MCF 10A (cell line): ENCODE measurements at regions not wholly inside any gene's neighbourhood (a gene's known extent, or its start where the extent isn't known, plus 50 kb on each side); places are given as distances from the start of the nearest gene placed in this dataset.
"Not testable (repeated sequence)": the region's sequence is repeated elsewhere in the genome, so short reads cannot be mapped to it uniquely, and the experiment has no call there.

ENCODE experiments used
- BruUV-seq: library from RNA; stranded (reverse); fragments of 400-500 nt; replicated peaks from 2 replicates; lab custom pipeline; 2021; lab: Mats Ljungman, UMichigan
- CTCF ChIA-PET: fragments of 300-600 bp; sonication (Branson Sonifier 250); formaldehyde crosslinking; extraction: SDS; loops from one replicate; lab custom pipeline; 2021; ENCODE audit warnings: antibody characterized with exemption, inconsistent platforms; lab: Yijun Ruan, JAX
- POLR2A ChIA-PET: fragments of 300-600, 350-650 bp; sonication (Branson Sonifier 250); formaldehyde crosslinking; extraction: SDS; loops from one replicate; lab custom pipeline; 2020; ENCODE audit warnings: antibody characterized with exemption, inconsistent platforms; lab: Yijun Ruan, JAX
- DNase-seq: peaks from one replicate; pipeline ENCODE4 v3.0.0-alpha.2; 2018; ENCODE audit not compliant: unreplicated experiment
- H3K27ac Mint-ChIP-seq: one replicate; pipeline ENCODE4 v1.8.0; 2022; ENCODE audit warnings: mild to moderate bottlenecking, low read depth, mixed read lengths; ENCODE audit not compliant: unreplicated experiment
- H3K27me3 Mint-ChIP-seq: one replicate; pipeline ENCODE4 v1.8.0; 2022; ENCODE audit warnings: mixed read lengths; ENCODE audit not compliant: insufficient read depth, unreplicated experiment
- H3K36me3 Mint-ChIP-seq: one replicate; pipeline ENCODE4 v1.8.0; 2022; ENCODE audit warnings: mild to moderate bottlenecking, moderate library complexity, mixed read lengths; ENCODE audit not compliant: insufficient read depth, unreplicated experiment
- H3K4me1 Mint-ChIP-seq: one replicate; pipeline ENCODE4 v1.8.0; 2022; ENCODE audit warnings: mixed read lengths; ENCODE audit not compliant: insufficient read depth, unreplicated experiment
- H3K4me3 Mint-ChIP-seq: one replicate; pipeline ENCODE4 v1.8.0; 2022; ENCODE audit warnings: mild to moderate bottlenecking, moderate library complexity, mixed read lengths; ENCODE audit not compliant: unreplicated experiment
- H3K9me3 Mint-ChIP-seq: one replicate; pipeline ENCODE4 v1.8.0; 2022; ENCODE audit warnings: mixed read lengths; ENCODE audit not compliant: unreplicated experiment
- CTCF ChIP-seq: fragments of 200-600 bp; IDR thresholded peaks from one replicate; pipeline ENCODE4 v1.8.0; 2022; ENCODE audit warnings: antibody characterized with exemption, mild to moderate bottlenecking; ENCODE audit not compliant: unreplicated experiment
- intact Hi-C: fragments of 100-400 bp; cut with micrococcal nuclease; formaldehyde crosslinking; loops from 2 replicates; pipeline ENCODE4 v1.14.1; 2022

- CTCF ChIA-PET = no interaction called here
- intact Hi-C loops = no loop called here
- no peaks in the 10 kb centered on the region for H3K27me3 Mint-ChIP-seq
These were observed 124.3 kb downstream of the GJA1 start for GRCh38 chr6:121559611-121560269.

GRCh38 chr6:121560476-121560875, 125.0 kb downstream of the GJA1 start:
- POLR2A ChIA-PET = interaction anchor here (0.7 kb wide), 1 partner anchor 141 kb away, joined by 3 read pairs; no protein-coding TSS in a partner anchor
- Mint-ChIP-seq H3K4me1 (no peaks in the 10 kb centered on the region), H3K4me3 (no peak overlapping the region), H3K9me3 (peaks cover 7% of the 10 kb centered on the region), H3K27me3 (no peaks in the 10 kb centered on the region), H3K36me3 (no peaks in the 10 kb centered on the region), H3K27ac (no peak overlapping the region)
- DNase-seq = no peak
- TF ChIP-seq CTCF = no peak
- no TSS peak for BruUV-seq
- CTCF ChIA-PET = no interaction called here
- intact Hi-C loops = no loop called here

More at GRCh38 chr6:121559611-121560269, 124.3 kb downstream of the GJA1 start:
- no peak for DNase-seq
- BruUV-seq = no TSS peak
- POLR2A ChIA-PET = no interaction called here
- no peak overlapping the region for H3K27ac Mint-ChIP-seq
- H3K4me3 Mint-ChIP-seq = no peak overlapping the region
- TF ChIP-seq CTCF = no peak
- peaks cover 6% of the 10 kb centered on the region for H3K9me3 Mint-ChIP-seq
- H3K36me3 Mint-ChIP-seq = no peaks in the 10 kb centered on the region
- no peaks in the 10 kb centered on the region for H3K4me1 Mint-ChIP-seq

GRCh38 chr6:121563286-121563685, 127.8 kb downstream of the GJA1 start:
- CTCF ChIA-PET = no interaction called here
- Mint-ChIP-seq H3K27me3 (no peaks in the 10 kb centered on the region), H3K4me1 (no peaks in the 10 kb centered on the region), H3K27ac (no peak overlapping the region), H3K36me3 (no peaks in the 10 kb centered on the region), H3K4me3 (no peak overlapping the region), H3K9me3 (peaks cover 7% of the 10 kb centered on the region)
- TF ChIP-seq CTCF = no peak
- no peak for DNase-seq
- intact Hi-C loops = no loop called here
- BruUV-seq = no TSS peak
- POLR2A ChIA-PET = interaction anchor here (1.0 kb wide), 1 partner anchor 73 kb away, joined by 3 read pairs; no protein-coding TSS in a partner anchor

GRCh38 chr6:121564529-121564928, 129.1 kb downstream of the GJA1 start:
- H3K4me1 Mint-ChIP-seq, H3K36me3 Mint-ChIP-seq, CTCF ChIA-PET, H3K27ac Mint-ChIP-seq, H3K4me3 Mint-ChIP-seq, DNase-seq, intact Hi-C loops, POLR2A ChIA-PET, BruUV-seq, H3K27me3 Mint-ChIP-seq: not testable (repeated sequence)
- peaks cover 13% of the 10 kb centered on the region for H3K9me3 Mint-ChIP-seq
